Lung (tissue), 11 donors: ENCODE measurements at regions not wholly inside any gene's neighbourhood (a gene's known extent, or its start where the extent isn't known, plus 50 kb on each side); places are given as distances from the start of the nearest gene placed in this dataset.

Experiments used
- ATAC-seq: fragments of 200-7000 bp; cut with Tn5 transposase; one replicate; pipeline ENCODE4 v1.9.1; 2020; ENCODE audit warnings: moderate number of reproducible peaks; ENCODE audit not compliant: insufficient read depth, low FRiP score
- DNase-seq, 3 donors: peaks; one replicate each; pipeline ENCODE4 v3.0.0-alpha.2; 2013 to 2017
- H3K27ac ChIP-seq, 2 donors: one replicate each; pipeline ENCODE4 v1.5.1; 2013; ENCODE audit warnings: mild to moderate bottlenecking in 2 of 2, moderate library complexity in 2 of 2, control low read depth in 1 of 2, inconsistent platforms in 1 of 2, low read depth in 1 of 2, low read length in 1 of 2
- H3K27me3 ChIP-seq, 3 donors: one replicate each; pipeline ENCODE4 v1.5.1; 2013; ENCODE audit warnings: low read length in 2 of 3; ENCODE audit not compliant: control insufficient read depth in 3 of 3, insufficient read depth in 3 of 3
- H3K36me3 ChIP-seq, 4 donors: one replicate each; pipeline ENCODE4 v1.5.1; 2013; ENCODE audit warnings: low read length in 4 of 4, mild to moderate bottlenecking in 1 of 4, moderate library complexity in 1 of 4; ENCODE audit not compliant: control insufficient read depth in 4 of 4, insufficient read depth in 4 of 4
- H3K4me1 ChIP-seq, 5 donors: one replicate each; pipeline ENCODE4 v1.5.1; 2013; ENCODE audit warnings: low read length in 5 of 5, mild to moderate bottlenecking in 2 of 5, moderate library complexity in 1 of 5; ENCODE audit not compliant: control insufficient read depth in 5 of 5, insufficient read depth in 5 of 5
- H3K4me3 ChIP-seq: one replicate; pipeline ENCODE4 v1.5.1; 2013; ENCODE audit warnings: mild to moderate bottlenecking, control low read depth, moderate library complexity
- H3K9ac ChIP-seq, 2 donors: one replicate each; pipeline ENCODE4 v1.5.1; 2013; ENCODE audit warnings: low read length in 2 of 2, control low read depth in 1 of 2; ENCODE audit not compliant: insufficient read depth in 1 of 2
- H3K9me3 ChIP-seq, 4 donors: one replicate each; pipeline ENCODE4 v1.5.1; 2013; ENCODE audit warnings: low read length in 3 of 4, mild to moderate bottlenecking in 1 of 4, moderate library complexity in 1 of 4; ENCODE audit not compliant: control insufficient read depth in 4 of 4, insufficient read depth in 3 of 4
- CTCF ChIP-seq: IDR thresholded peaks from 2 replicates; pipeline ENCODE4 v1.5.1; 2012; ENCODE audit warnings: mild to moderate bottlenecking; ENCODE audit errors: control extremely low read depth, extremely low read depth
- WGBS, 2 donors: extraction: QIAGEN DNeasy Blood & Tissue Kit; methylation state at CpG; one replicate each; pipeline ENCODE4 v1.1.7; 2013; 5-methylcytosine and 5-hydroxymethylcytosine counted together
- donor health status: control.
- donor health status: control.
- donor health status: Bipolar disorder and iron deficiency.
- donor health status: healthy.
- donor health status: DM: yes; HTN: yes; CAD: no.

- Histone ChIP-seq H3K4me3 (no peak overlapping the region), H3K4me1 (no peaks in the 10 kb centered on the region), H3K27ac (no peak overlapping the region), H3K9ac (no peak overlapping the region), H3K36me3 (no peaks in the 10 kb centered on the region), H3K9me3 (no peaks in the 10 kb centered on the region), H3K27me3 (peaks cover 0 to 6% (median 0%) of the 10 kb centered on the region in 3 donors)
- DNase-seq (no peak), ATAC-seq (no peak)
- 85 to 90% methylated on average over 6 of the region's 6 CpGs for WGBS, 2 donors
- no peak for TF ChIP-seq CTCF
These were observed 452.9 kb upstream of the B3GAT1 start for GRCh38 chr11:134864968-134865305.

- Histone ChIP-seq H3K4me3 (no peak overlapping the region), H3K27me3 (peaks cover 0 to 6% (median 0%) of the 10 kb centered on the region in 3 donors), H3K4me1 (no peaks in the 10 kb centered on the region), H3K9me3 (no peaks in the 10 kb centered on the region), H3K9ac (no peak overlapping the region), H3K36me3 (no peaks in the 10 kb centered on the region), H3K27ac (no peak overlapping the region)
- WGBS, 2 donors = 84 to 88% methylated on average over 23 of the region's 23 CpGs
- ATAC-seq (no peak), DNase-seq (no peak)
- no peak for TF ChIP-seq CTCF
These were observed 452.4 kb upstream of the B3GAT1 start for GRCh38 chr11:134864233-134864967.

DNA sequence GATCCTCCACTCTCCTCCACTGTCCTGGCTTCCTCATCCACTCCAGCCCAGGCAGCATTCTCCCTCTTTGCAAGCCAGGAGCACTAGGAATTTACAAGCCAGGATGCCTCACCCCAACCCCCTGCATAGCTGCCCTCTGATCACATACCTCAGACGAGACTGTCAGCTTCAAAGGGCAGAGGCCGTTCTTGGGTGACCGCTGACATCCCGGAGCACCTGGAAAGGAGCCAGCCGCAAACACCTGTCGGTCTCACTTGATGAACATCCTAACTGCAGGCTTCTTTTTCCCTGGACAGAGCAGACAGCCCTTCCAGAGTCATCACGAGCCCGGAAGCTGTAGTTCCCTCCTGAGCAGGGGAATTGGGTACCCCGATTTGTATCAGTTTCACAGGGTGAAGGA lies 451.3 kb upstream of the B3GAT1 start:
- no peak for TF ChIP-seq CTCF
- 51 to 66% methylated on average over 9 of the region's 9 CpGs for whole genome bisulfite sequencing, 2 donors
- Histone ChIP-seq H3K36me3 (no peaks in the 10 kb centered on the region), H3K9me3 (no peaks in the 10 kb centered on the region), H3K4me1 (no peaks in the 10 kb centered on the region), H3K27me3 (peaks cover 0 to 6% (median 0%) of the 10 kb centered on the region in 3 donors), H3K9ac (no peak overlapping the region), H3K27ac (no peak overlapping the region), H3K4me3 (no peak overlapping the region)
- no peak for DNase-seq
- no peak for ATAC-seq
